GM18858 (cell line): ENCODE measurements at regions not wholly inside any gene's neighbourhood (a gene's known extent, or its start where the extent isn't known, plus 50 kb on each side); places are given as distances from the start of the nearest gene placed in this dataset.

Experiments
- ATAC-seq: cut with Tn5 transposase; IDR thresholded peaks from one replicate; pipeline ENCODE4 v1.9.1; 2021; ENCODE audit not compliant: unreplicated experiment

GRCh38 chr1:190540366-190540765 is 62.7 kb upstream of the BRINP3 start:
- no peak for ATAC-seq

GRCh38 chr1:190551638-190552037 is 74.0 kb upstream of the BRINP3 start:
- ATAC-seq = no peak

- no peak for ATAC-seq
Observed at GRCh38 chr1:190560161-190560681, 82.6 kb upstream of the BRINP3 start.

- ATAC-seq = no peak
Observed at GRCh38 chr1:190563230-190563629, 85.6 kb upstream of the BRINP3 start.

- ATAC-seq = no peak
Observed at GRCh38 chr1:190564117-190564516, 86.5 kb upstream of the BRINP3 start.

- ATAC-seq = no peak
Observed at GRCh38 chr1:190578017-190578416, 100.4 kb upstream of the BRINP3 start.

GRCh38 chr1:190578526-190578925 is 100.9 kb upstream of the BRINP3 start:
- no peak for ATAC-seq

GRCh38 chr1:190579552-190580193 is 102.0 kb upstream of the BRINP3 start:
- ATAC-seq = peak; percentile 57

- ATAC-seq = no peak
Observed at GRCh38 chr1:190583862-190584261, 106.2 kb upstream of the BRINP3 start.

GRCh38 chr1:190588424-190588823 is 110.8 kb upstream of the BRINP3 start:
- no peak for ATAC-seq

GRCh38 chr1:190595438-190595837 is 117.8 kb upstream of the BRINP3 start:
- no peak for ATAC-seq

- ATAC-seq = no peak
Observed at GRCh38 chr1:190597294-190597693, 119.6 kb upstream of the BRINP3 start.

- no peak for ATAC-seq
Observed at GRCh38 chr1:190599670-190600069, 122.0 kb upstream of the BRINP3 start.

- no peak for ATAC-seq
Observed at GRCh38 chr1:190602325-190602724, 124.7 kb upstream of the BRINP3 start.

GRCh38 chr1:190608282-190608681 is 130.6 kb upstream of the BRINP3 start:
- ATAC-seq = no peak

- ATAC-seq = no peak
Observed at GRCh38 chr1:190615818-190616217, 138.2 kb upstream of the BRINP3 start.

- ATAC-seq = no peak
Observed at GRCh38 chr1:190616235-190616634, 138.6 kb upstream of the BRINP3 start.

- no peak for ATAC-seq
Observed at GRCh38 chr1:190619724-190620123, 142.1 kb upstream of the BRINP3 start.

- ATAC-seq = no peak
Observed at GRCh38 chr1:190633488-190633887, 155.8 kb upstream of the BRINP3 start.

GRCh38 chr1:190634134-190634533 is 156.5 kb upstream of the BRINP3 start:
- no peak for ATAC-seq

- no peak for ATAC-seq
Observed at GRCh38 chr1:190649553-190649952, 171.9 kb upstream of the BRINP3 start.

- no peak for ATAC-seq
Observed at GRCh38 chr1:190658907-190659306, 181.2 kb upstream of the BRINP3 start.

- peak; percentile 72 for ATAC-seq
Observed at GRCh38 chr1:190663962-190664361, 186.3 kb upstream of the BRINP3 start.
